Activated naive CD4-positive, alpha-beta T cell treated with anti-CD3 and anti-CD28 coated beads, Interleukin-2, amount 10 ng/mL, durations not matched to agents 7 days and 5 days (primary cell): ENCODE measurements at regions not wholly inside any gene's neighbourhood (a gene's known extent, or its start where the extent isn't known, plus 50 kb on each side); places are given as distances from the start of the nearest gene placed in this dataset.
"Not testable (repeated sequence)": the region's sequence is repeated elsewhere in the genome, so short reads cannot be mapped to it uniquely, and the experiment has no call there.

Source experiments
- CTCF ChIA-PET: fragments of 350-600 bp; sonication (Branson Sonifier 250); formaldehyde crosslinking; loops from one replicate; lab custom pipeline; 2021; ENCODE audit warnings: antibody characterized with exemption; lab: Charles Lee
- DNase-seq: peaks from one replicate; pipeline ENCODE4 v3.0.0-alpha.2; 2020
- H3K27ac Mint-ChIP-seq: one replicate; pipeline ENCODE4 v1.8.0; 2021; ENCODE audit warnings: mild to moderate bottlenecking, moderate library complexity, mixed read lengths
- H3K27me3 Mint-ChIP-seq: one replicate; pipeline ENCODE4 v1.8.0; 2021; ENCODE audit warnings: mild to moderate bottlenecking, mixed read lengths
- H3K36me3 Mint-ChIP-seq: one replicate; pipeline ENCODE4 v1.8.0; 2021; ENCODE audit warnings: mixed read lengths
- H3K4me1 Mint-ChIP-seq: one replicate; pipeline ENCODE4 v1.8.0; 2021; ENCODE audit warnings: mixed read lengths
- H3K4me3 Mint-ChIP-seq: one replicate; pipeline ENCODE4 v1.8.0; 2021; ENCODE audit warnings: mild to moderate bottlenecking, moderate library complexity, mixed read lengths
- H3K9me3 Mint-ChIP-seq: one replicate; pipeline ENCODE4 v1.8.0; 2021; ENCODE audit warnings: mixed read lengths

DNA sequence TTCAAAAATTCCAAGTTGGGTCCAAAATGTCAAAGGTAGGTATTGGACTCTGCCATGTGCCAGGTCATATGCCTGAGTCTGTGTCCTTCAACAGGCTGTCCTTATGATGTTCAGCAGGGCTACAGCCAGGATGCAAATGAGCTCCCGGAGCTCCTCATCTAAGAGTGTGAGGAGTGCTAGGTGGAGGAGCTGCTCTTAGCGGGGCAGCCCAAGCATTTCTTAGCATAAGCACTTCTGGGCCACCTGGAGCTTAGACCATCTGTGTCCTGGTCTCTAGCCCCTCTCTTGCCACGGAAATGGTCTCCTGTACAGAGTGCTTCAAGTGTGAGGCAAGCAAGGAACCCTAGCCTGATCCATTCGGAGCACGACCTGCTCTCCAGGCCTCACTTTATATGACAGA, 64.6 kb upstream of the PRR23C start:
- CTCF ChIA-PET = no interaction called here
- peaks cover 39% of the 10 kb centered on the region for H3K27me3 Mint-ChIP-seq
- H3K9me3 Mint-ChIP-seq = no peaks in the 10 kb centered on the region
- no peaks in the 10 kb centered on the region for H3K36me3 Mint-ChIP-seq
- no peak overlapping the region for H3K4me3 Mint-ChIP-seq
- peaks cover 10% of the 10 kb centered on the region for H3K4me1 Mint-ChIP-seq
- DNase-seq = no peak
- H3K27ac Mint-ChIP-seq = no peak overlapping the region

DNA sequence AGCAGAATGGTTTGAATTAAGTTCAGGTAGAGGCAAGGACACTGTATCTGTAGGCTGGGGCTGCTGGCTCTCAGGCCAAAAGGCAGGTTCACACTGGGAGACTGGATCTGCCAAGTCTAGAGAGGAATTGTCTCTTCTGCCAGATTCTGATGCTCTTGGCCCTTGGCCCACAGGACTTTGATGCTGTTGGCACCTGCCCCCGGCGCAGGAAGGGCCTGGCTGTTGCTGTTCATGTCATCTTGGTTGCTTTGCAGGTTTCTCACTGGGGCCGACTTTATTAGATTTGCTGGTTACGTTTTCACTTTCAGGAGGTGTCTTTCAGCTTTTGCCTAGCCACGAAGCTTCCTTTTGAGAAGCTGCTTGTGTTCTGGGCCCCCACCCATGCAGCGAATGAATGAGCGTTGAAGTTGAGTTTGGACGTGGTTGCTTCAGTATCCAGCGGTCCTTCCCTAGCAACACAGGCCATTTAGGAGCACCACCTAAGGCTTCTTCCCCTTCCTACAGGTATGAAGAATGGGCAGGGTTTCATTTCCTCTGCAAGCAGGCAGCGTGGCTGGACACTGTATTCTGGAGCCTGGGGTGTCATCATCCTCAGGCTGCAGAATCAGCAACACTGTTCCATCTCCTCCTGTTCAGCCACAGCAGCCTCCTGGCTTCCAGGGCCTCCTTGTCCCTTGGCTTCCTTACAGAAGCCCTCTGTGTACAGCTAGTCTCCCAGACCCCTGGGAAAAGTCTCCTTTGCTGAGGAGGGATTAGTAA, 65.6 kb upstream of the PRR23C start:
- Mint-ChIP-seq H3K4me1 (peaks cover 10% of the 10 kb centered on the region), H3K36me3 (no peaks in the 10 kb centered on the region), H3K27me3 (peaks cover 39% of the 10 kb centered on the region), H3K27ac (no peak overlapping the region), H3K4me3 (no peak overlapping the region), H3K9me3 (no peaks in the 10 kb centered on the region)
- CTCF ChIA-PET = interaction anchor here (1.0 to 4.4 kb wide), 6 partner anchors 7 to 219 kb away, joined by 3 to 69 read pairs (median 8); no protein-coding TSS in a partner anchor
- DNase-seq = no peak

DNA sequence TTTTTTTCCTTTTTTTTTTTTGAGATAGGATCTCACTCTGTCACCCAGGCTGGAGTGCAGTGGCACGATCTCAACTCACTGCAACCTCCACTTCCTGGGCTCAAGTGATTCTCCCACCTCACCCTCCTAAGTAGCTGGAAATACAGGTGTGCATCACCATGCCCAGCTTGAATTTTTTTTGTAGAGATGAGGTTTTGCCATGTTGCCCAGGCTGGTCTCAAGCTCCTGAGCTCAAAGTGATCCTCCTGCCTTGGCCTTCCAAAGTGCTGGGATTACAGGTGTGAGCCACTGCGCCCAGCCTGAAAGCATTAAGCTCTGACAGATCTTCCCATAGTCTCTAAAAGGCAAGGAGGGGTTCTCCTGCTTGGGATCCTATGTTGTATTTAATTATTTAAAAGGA, 66.2 kb upstream of the PRR23C start:
- not testable (repeated sequence) for H3K9me3 Mint-ChIP-seq, H3K4me1 Mint-ChIP-seq, DNase-seq, H3K36me3 Mint-ChIP-seq, H3K27ac Mint-ChIP-seq, H3K4me3 Mint-ChIP-seq
- CTCF ChIA-PET = interaction anchor here (1.0 to 4.4 kb wide), 9 partner anchors 8 to 219 kb away, joined by 3 to 69 read pairs (median 7); no protein-coding TSS in a partner anchor
- peaks cover 39% of the 10 kb centered on the region for H3K27me3 Mint-ChIP-seq

DNA sequence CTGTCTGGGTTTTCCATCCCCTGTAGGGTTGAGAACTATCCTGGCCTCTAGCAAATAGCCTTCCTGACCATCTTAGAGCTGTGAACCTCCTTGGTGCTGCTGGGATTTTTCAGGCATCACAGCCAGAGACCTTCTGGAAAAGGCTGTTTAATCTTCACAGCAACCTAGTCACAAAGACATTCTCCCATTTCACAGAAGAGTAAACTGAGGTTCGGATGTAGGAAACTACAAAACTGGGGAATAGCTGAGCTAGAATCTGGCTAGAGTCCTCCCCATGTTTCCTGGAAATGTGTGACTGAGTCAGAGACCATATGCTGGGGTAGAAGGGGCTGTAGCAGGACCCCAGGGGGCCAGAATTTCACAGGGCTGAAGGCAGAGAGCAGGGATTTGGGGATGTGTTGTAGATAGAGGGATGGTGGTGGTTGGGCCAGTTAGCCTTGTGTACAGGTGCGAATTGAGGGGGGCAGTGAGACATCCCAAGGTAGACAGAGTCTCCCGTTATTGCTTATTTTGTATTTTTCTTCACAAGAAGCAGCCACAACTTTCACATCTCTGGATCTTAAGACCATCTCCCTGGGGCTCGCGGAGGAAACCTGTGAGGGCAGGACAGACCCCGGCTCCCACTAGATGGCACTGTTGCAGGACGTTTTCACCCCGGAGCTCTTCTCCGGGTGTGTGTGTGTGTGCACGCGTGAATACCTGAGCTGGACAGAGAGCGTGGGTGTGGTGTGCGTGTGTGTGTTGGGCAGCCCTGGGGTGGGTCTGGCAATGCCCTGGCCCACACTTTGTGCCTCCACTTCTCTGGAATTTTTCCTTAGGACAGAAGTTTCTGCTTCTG, 66.9 kb upstream of the PRR23C start:
- no peak overlapping the region for H3K27ac Mint-ChIP-seq
- no peaks in the 10 kb centered on the region for H3K36me3 Mint-ChIP-seq
- H3K27me3 Mint-ChIP-seq = peaks cover 35% of the 10 kb centered on the region
- H3K9me3 Mint-ChIP-seq = no peaks in the 10 kb centered on the region
- peaks cover 10% of the 10 kb centered on the region for H3K4me1 Mint-ChIP-seq
- no peak overlapping the region for H3K4me3 Mint-ChIP-seq
- DNase-seq = peak; percentile 74
- CTCF ChIA-PET = interaction anchor here (0.7 to 4.4 kb wide), 25 partner anchors 8 to 316 kb away, joined by 3 to 69 read pairs (median 4); partner anchors contain the start of genes COPB2 and MRPS22

DNA sequence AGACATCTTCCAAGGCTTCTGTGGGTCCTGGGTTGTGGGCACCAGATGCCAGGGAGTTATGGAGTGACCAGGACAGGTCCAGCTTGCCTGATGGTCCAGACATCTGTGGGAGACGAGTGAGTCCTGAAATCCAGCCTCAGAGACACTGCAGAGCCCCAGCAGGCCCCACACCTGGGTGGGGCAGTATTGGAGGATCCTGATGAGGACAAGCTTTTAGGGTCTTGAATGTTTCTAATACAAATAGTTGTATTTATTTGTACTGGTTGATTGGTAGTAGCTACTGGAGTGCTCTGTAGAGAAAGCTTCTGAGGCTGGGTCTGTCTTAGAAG, 67.5 kb upstream of the PRR23C start:
- no peak for DNase-seq
- Mint-ChIP-seq H3K27me3 (peaks cover 32% of the 10 kb centered on the region), H3K9me3 (no peaks in the 10 kb centered on the region), H3K4me3 (no peak overlapping the region), H3K27ac (no peak overlapping the region), H3K36me3 (no peaks in the 10 kb centered on the region), H3K4me1 (peaks cover 10% of the 10 kb centered on the region)
- CTCF ChIA-PET = interaction anchor here (0.7 to 4.4 kb wide), 24 partner anchors 9 to 316 kb away, joined by 3 to 69 read pairs (median 4); partner anchors contain the start of genes COPB2 and MRPS22

DNA sequence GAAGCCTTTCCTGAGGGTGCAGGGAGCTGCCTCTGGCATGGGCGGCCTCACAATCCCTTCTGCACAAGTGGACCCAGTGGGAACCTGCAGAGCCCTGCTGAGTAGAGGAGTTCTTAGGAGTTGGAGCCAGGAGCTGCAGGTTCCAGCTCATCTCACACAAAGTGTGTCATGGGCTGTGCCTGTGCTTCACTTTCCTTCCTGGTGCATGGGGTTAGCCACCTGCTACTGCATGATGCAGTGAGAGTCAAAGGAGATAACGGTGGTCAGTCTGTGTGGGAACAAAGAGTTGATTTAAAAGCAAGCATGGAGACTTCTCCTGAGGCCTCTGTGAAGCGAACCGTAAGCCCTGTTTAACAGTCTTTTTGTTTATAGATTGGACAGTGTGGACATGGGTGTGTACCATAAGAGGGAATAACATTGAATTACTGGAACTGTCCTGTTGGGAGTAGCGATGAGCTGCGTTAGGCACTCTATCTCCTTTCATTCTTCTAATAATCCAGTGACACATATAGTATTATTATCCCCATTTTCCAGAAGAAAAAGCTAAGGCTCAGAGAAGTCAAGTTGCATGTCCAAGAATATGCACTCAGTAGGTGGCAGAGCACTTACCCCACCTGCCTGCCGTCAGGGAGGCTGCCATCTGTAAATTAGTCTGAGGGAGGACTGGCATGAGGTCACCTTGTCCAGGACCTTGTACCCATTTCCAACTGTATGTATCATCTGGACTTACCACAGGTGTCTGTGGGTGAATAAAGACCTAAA, 68.7 kb upstream of the PRR23C start:
- DNase-seq = peak; percentile 35
- Mint-ChIP-seq H3K4me1 (peaks cover 10% of the 10 kb centered on the region), H3K4me3 (no peak overlapping the region), H3K27ac (no peak overlapping the region), H3K9me3 (no peaks in the 10 kb centered on the region), H3K36me3 (no peaks in the 10 kb centered on the region), H3K27me3 (peaks cover 27% of the 10 kb centered on the region)
- CTCF ChIA-PET = interaction anchor here (1.0 to 4.4 kb wide), 5 partner anchors 23 to 233 kb away, joined by 3 to 69 read pairs (median 4); no protein-coding TSS in a partner anchor

DNA sequence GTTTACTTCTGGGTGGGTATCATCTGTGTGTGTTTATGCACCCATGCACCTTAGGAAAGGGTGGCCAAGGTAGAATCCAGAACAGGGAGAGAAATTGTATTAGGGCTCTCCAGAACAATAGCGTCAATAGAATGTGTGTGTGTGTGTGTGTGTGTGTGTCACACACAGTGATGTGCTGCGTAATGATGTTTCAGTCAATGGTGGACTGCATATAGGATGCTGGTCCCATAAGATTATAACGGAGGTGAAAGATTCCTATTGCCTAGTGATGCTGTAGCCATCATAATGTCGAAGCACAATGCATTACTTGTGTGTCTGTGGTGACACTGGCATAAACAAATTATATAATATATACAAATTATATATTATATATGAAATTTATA, 69.3 kb upstream of the PRR23C start:
- Mint-ChIP-seq H3K4me1 (peaks cover 10% of the 10 kb centered on the region), H3K27me3 (peaks cover 26% of the 10 kb centered on the region), H3K27ac (no peak overlapping the region), H3K4me3 (no peak overlapping the region), H3K9me3 (no peaks in the 10 kb centered on the region), H3K36me3 (no peaks in the 10 kb centered on the region)
- DNase-seq = no peak
- CTCF ChIA-PET = interaction anchor here (4.4 kb wide), 1 partner anchor 216 kb away, joined by 69 read pairs; no protein-coding TSS in a partner anchor

DNA sequence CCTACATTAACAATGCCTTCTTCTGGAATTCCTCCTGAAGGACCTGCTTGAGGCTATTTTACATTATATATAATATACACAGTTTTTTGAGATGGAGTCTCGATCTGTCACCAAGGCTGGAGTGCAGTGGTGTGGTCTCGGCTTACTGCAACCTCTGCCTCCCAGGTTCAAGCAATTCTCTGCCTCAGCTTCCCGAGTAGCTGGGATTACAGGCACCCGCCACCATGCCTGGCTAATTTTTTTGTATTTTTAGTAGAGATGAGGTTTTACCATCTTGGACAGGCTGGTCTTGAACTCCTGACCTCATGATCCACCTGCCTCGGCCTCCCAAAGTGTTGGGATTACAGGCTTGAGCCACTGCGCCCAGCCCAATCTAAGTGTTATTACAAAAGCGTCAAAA, 71.9 kb upstream of the PRR23C start:
- H3K27me3 Mint-ChIP-seq, H3K4me1 Mint-ChIP-seq, H3K36me3 Mint-ChIP-seq, H3K9me3 Mint-ChIP-seq, H3K27ac Mint-ChIP-seq, H3K4me3 Mint-ChIP-seq, CTCF ChIA-PET, DNase-seq: not testable (repeated sequence)

DNA sequence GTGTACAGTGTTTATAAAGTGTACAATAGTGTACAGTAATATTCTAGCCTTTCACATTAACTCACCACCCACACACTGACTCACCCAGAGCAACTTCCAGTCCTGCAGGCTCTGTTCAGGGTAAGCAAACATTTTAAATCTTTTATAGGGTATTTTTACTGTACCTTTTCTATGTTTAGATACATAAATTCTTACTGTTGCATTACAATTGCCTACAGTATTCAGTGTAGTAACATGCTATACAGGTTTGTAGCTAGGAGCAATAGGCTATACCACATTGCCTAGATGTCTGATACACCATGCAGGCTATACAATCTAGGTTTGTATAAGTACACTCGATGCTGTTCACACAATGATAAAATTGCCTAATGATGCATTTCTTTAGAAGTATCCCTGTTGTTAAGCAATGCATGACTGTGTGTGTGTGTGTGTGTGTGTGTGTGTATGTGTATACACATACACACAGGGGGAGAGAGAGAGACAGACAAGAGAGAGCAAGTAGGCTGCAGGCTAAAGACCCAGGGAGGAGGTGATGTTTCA, 72.5 kb upstream of the PRR23C start:
- H3K27ac Mint-ChIP-seq = no peak overlapping the region
- no peaks in the 10 kb centered on the region for H3K36me3 Mint-ChIP-seq
- peaks cover 4% of the 10 kb centered on the region for H3K27me3 Mint-ChIP-seq
- no peak for DNase-seq
- no peaks in the 10 kb centered on the region for H3K9me3 Mint-ChIP-seq
- CTCF ChIA-PET = no interaction called here
- H3K4me3 Mint-ChIP-seq = no peak overlapping the region
- H3K4me1 Mint-ChIP-seq = no peaks in the 10 kb centered on the region

DNA sequence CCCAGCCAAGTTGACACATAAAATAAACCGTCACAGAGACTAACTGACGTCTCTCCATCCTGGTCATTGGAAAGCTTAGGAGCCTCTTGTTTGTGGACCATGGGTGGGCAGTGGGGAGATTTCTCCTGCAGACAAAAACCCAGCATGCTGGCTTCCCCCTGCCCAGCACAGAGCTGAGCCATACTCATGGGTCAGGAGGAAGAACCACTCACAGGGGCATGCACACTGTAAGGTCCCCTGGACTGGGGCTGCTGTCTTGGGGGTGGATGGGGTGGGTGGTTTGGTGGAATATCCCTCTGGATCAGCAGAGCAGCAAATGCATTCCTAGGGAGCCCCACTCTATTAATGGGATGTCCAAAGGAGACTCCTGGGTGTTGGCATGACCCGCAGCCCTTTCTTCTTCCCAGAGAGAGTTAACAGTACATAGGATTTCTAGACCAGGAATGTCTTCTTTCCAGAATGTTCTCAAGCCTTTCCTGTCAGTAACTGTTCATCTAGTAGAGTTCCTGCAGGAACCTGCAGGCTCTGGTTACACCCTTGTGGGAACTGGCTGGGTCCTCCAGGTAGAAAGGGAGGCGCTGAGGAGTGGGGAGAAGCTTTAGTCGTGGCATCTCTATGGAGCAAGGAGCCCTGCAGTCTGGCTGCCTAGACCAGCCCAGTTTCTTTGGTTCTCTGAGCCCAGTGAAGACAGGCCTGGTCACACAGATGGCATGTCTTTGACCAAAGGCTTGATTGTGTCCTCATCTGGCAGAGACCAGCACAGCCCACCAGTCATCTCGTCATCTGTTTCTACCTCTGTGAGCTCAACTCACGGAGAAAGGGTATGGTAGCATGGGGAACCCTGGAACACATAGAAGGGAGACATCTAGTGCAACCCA, 73.4 kb upstream of the PRR23C start:
- H3K4me1 Mint-ChIP-seq = no peaks in the 10 kb centered on the region
- no peak for DNase-seq
- no peak overlapping the region for H3K27ac Mint-ChIP-seq

DNA sequence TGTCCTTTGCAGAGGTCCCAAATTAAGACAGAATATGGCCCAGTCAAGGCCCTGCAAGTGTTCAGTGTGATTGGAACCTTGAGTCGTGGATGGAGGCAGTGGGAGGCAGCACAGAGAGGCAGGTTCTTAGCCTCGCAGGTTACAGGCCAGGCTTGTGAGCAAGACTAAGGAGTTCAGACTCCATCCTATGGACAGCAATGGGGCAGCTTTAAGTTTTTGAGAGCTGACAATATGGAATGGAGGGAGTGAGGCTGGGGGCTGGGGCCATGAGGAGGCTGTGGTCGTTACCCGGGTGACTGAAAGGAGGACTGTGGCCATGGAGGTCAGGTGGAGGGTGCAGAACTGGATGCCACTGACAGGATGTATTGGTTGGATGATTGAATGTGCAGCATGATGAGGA, 74.1 kb upstream of the PRR23C start:
- Mint-ChIP-seq H3K4me3 (no peak overlapping the region), H3K27ac (no peak overlapping the region), H3K9me3 (no peaks in the 10 kb centered on the region), H3K36me3 (no peaks in the 10 kb centered on the region), H3K4me1 (no peaks in the 10 kb centered on the region), H3K27me3 (no peaks in the 10 kb centered on the region)
- no peak for DNase-seq
- CTCF ChIA-PET = no interaction called here

More for the DNA sequence above, 73.4 kb upstream of the PRR23C start:
- H3K9me3 Mint-ChIP-seq = no peaks in the 10 kb centered on the region
- peaks cover 2% of the 10 kb centered on the region for H3K27me3 Mint-ChIP-seq
- H3K4me3 Mint-ChIP-seq = no peak overlapping the region
- H3K36me3 Mint-ChIP-seq = no peaks in the 10 kb centered on the region
- CTCF ChIA-PET = no interaction called here

DNA sequence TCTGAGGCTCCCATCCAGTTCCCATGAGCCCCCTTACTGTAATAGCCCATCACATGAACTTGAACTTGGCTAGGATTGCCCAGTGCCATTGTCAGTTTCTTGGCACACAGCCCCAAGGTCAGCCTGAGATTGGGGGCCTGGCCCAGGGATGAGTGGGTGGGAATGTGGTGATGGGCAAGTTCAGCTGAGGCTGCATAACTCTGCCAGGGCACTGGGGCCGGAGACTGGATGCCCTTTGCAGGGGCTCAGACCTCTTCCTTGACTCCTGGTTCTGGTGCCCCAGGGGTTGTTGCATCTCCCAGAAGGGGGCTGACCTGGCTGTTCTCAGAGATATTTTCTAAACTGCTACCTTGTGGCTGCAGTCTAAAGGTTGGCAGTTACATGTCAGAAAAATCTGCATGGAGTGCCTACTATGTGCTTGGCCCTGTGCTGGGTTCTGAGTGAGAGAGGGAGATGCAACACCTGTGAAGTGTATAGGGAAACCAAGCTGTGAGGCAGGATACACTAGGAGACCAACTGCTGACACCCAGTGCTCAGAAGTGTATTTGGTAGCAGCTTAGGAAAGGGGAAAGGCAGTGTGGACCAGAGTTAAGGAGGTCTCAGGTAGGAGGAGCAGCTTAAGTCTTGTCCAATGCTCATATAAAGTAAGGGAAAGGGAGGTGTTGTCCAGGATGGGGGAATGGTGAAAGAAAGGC, 74.8 kb upstream of the PRR23C start:
- H3K27me3 Mint-ChIP-seq = no peaks in the 10 kb centered on the region
- CTCF ChIA-PET = no interaction called here
- no peaks in the 10 kb centered on the region for H3K4me1 Mint-ChIP-seq
- H3K36me3 Mint-ChIP-seq = no peaks in the 10 kb centered on the region
- H3K27ac Mint-ChIP-seq = no peak overlapping the region
- no peaks in the 10 kb centered on the region for H3K9me3 Mint-ChIP-seq
- no peak for DNase-seq
- H3K4me3 Mint-ChIP-seq = no peak overlapping the region
